ENCODE measurements at regions not wholly inside any gene's neighbourhood (a gene's known extent, or its start where the extent isn't known, plus 50 kb on each side); places are given as distances from the start of the nearest gene placed in this dataset.

DNA sequence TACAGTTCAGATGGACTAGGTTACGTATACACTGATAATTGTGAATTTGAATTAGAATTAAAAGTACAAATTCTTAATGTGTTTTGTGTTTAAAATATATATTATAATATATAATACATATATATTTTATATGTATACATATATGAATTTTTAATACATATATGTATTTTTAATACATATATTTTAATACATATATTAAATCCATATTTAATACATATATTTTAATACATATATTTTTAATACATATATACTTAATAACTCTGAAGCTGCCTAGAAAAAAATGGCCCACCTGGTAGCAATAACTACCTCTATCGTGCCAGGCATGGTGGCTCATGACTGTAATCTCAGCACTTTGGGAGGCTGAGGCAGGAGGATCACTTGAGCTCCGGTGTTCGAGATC is 179.1 kb upstream of the SAMSN1 start:
- Histone ChIP-seq H3K27me3 (ENCODE audit: insufficient read depth, low read length, poor library complexity) (no peaks in the 10 kb centered on the region), H2AFZ (ENCODE audit: low read depth, low read length) (no peak overlapping the region), H3K4me3 (ENCODE audit: low read depth in 1 of 2, low read length in 2 of 2) (no peak overlapping the region), H3K79me2 (ENCODE audit: insufficient read depth, low read length) (no peaks in the 10 kb centered on the region), H3K4me1 (ENCODE audit: insufficient read depth, low read length) (peaks cover 13% of the 10 kb centered on the region), H4K20me1 (ENCODE audit: insufficient read depth, low read length) (no peaks in the 10 kb centered on the region), H3K36me3 (ENCODE audit: insufficient read depth, low read length) (no peaks in the 10 kb centered on the region), H3K4me2 (ENCODE audit: insufficient read depth, low read length) (no peak overlapping the region), H3K9ac (ENCODE audit: low read depth, low read length) (no peak overlapping the region), H3K27ac (ENCODE audit: low read length) (no peak overlapping the region), H3K9me3 (ENCODE audit: insufficient read depth, low read length, severe bottlenecking) (no peaks in the 10 kb centered on the region)
- no peak for DNase-seq
- no peak for TF ChIP-seq EZH2 (IDR thresholded peaks at IDR 0.05; ENCODE audit: borderline replicate concordance, low read depth, low read length, severe bottlenecking)
- TF ChIP-seq, protein P1, sequence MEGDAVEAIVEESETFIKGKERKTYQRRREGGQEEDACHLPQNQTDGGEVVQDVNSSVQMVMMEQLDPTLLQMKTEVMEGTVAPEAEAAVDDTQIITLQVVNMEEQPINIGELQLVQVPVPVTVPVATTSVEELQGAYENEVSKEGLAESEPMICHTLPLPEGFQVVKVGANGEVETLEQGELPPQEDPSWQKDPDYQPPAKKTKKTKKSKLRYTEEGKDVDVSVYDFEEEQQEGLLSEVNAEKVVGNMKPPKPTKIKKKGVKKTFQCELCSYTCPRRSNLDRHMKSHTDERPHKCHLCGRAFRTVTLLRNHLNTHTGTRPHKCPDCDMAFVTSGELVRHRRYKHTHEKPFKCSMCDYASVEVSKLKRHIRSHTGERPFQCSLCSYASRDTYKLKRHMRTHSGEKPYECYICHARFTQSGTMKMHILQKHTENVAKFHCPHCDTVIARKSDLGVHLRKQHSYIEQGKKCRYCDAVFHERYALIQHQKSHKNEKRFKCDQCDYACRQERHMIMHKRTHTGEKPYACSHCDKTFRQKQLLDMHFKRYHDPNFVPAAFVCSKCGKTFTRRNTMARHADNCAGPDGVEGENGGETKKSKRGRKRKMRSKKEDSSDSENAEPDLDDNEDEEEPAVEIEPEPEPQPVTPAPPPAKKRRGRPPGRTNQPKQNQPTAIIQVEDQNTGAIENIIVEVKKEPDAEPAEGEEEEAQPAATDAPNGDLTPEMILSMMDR (IDR thresholded peaks at IDR 0.05; ENCODE audit: borderline replicate concordance, extremely low read depth, low read length, poor library complexity, severe bottlenecking), result no peak
- no peak for ATAC-seq (ENCODE audit: insufficient read depth, low read depth)

DNA sequence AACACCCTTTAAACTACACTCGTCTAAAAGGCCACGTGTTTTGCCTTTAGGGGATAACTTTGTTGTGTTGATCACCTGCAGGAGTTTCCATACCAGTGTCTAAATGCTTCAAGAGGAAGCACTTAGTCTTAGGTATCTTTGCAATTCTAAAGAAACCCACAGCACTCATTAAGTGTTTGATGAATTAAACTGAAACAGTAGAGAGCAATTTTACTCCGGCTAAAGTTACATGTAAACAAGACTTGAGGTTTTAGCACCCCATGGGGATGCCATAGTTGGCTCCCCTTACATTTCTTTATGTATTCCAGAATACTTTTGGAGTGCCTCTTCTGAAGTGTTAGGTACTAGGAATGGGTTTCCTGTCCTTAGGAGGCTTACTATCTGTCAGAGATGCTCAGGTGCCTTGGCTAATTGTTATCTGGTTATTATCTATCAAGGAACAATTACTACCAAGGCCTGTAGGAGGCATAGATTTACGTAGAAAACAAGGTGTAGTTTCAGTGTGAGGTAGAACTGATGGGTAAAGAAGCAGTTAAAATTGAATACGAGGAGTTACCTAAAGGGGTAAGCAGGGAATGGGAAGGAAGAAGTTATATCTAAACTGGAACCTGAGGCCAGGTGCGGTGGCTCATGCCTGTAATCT is 176.8 kb upstream of the SAMSN1 start:
- no peaks in the 10 kb centered on the region for H4K20me1 ChIP-seq (ENCODE audit: insufficient read depth, low read length)
- peaks cover 25% of the 10 kb centered on the region for H3K4me1 ChIP-seq (ENCODE audit: insufficient read depth, low read length)
- TF ChIP-seq, protein P1 (IDR thresholded peaks at IDR 0.05; ENCODE audit: borderline replicate concordance, extremely low read depth, low read length, poor library complexity, severe bottlenecking), result peak; percentile 3
- no peak for TF ChIP-seq EZH2 (IDR thresholded peaks at IDR 0.05; ENCODE audit: borderline replicate concordance, low read depth, low read length, severe bottlenecking)
- H3K9me3 ChIP-seq (ENCODE audit: insufficient read depth, low read length, severe bottlenecking), result no peaks in the 10 kb centered on the region
- H2AFZ ChIP-seq (ENCODE audit: low read depth, low read length), result no peak overlapping the region
- DNase-seq (no peak), ATAC-seq (ENCODE audit: insufficient read depth, low read depth) (no peak)
- no peak overlapping the region for H3K4me3 ChIP-seq (ENCODE audit: low read depth in 1 of 2, low read length in 2 of 2)
- H3K79me2 ChIP-seq (ENCODE audit: insufficient read depth, low read length), result no peaks in the 10 kb centered on the region
- no peaks in the 10 kb centered on the region for H3K27me3 ChIP-seq (ENCODE audit: insufficient read depth, low read length, poor library complexity)
- no peak overlapping the region for H3K9ac ChIP-seq (ENCODE audit: low read depth, low read length)
- H3K27ac ChIP-seq (ENCODE audit: low read length), result no peak overlapping the region
- no peak overlapping the region for H3K4me2 ChIP-seq (ENCODE audit: insufficient read depth, low read length)
- no peaks in the 10 kb centered on the region for H3K36me3 ChIP-seq (ENCODE audit: insufficient read depth, low read length)

DNA sequence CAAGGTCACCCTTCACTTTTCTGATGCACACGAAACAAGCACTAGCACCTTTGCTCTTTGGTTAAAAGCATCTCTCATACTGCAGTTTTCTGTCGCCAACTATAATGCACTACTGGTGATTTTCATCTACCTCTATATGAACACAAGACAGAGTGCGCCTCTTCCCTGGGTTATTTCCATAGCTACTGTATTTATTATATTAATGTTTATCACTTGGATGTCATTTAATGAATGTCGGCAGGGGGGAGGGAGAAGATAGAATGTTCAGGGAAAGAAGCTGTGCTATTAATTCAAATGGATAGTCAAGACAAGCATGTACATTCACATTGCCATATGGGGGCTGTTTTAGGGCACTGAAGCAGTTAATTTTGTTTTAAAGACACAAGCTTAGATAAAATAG is 174.1 kb upstream of the SAMSN1 start:
- ATAC-seq (ENCODE audit: insufficient read depth, low read depth) (no peak), DNase-seq (no peak)
- Histone ChIP-seq H2AFZ (ENCODE audit: low read depth, low read length) (no peak overlapping the region), H3K27ac (ENCODE audit: low read length) (no peak overlapping the region), H3K9ac (ENCODE audit: low read depth, low read length) (no peak overlapping the region), H3K4me1 (ENCODE audit: insufficient read depth, low read length) (peaks cover 14% of the 10 kb centered on the region; the same call in 1 of the 2 replicates), H3K79me2 (ENCODE audit: insufficient read depth, low read length) (no peaks in the 10 kb centered on the region), H3K4me2 (ENCODE audit: insufficient read depth, low read length) (no peak overlapping the region), H3K4me3 (ENCODE audit: low read depth in 1 of 2, low read length in 2 of 2) (no peak overlapping the region), H3K36me3 (ENCODE audit: insufficient read depth, low read length) (no peaks in the 10 kb centered on the region), H4K20me1 (ENCODE audit: insufficient read depth, low read length) (no peaks in the 10 kb centered on the region), H3K9me3 (ENCODE audit: insufficient read depth, low read length, severe bottlenecking) (no peaks in the 10 kb centered on the region), H3K27me3 (ENCODE audit: insufficient read depth, low read length, poor library complexity) (no peaks in the 10 kb centered on the region)
- no peak for TF ChIP-seq EZH2 (IDR thresholded peaks at IDR 0.05; ENCODE audit: borderline replicate concordance, low read depth, low read length, severe bottlenecking)
- TF ChIP-seq, protein P1 (IDR thresholded peaks at IDR 0.05; ENCODE audit: borderline replicate concordance, extremely low read depth, low read length, poor library complexity, severe bottlenecking), result no peak
